NOMO-1 treated with DMSO at 0.1 percent for 48 hours (cell line): ENCODE measurements at regions not wholly inside any gene's neighbourhood (a gene's known extent, or its start where the extent isn't known, plus 50 kb on each side); places are given as distances from the start of the nearest gene placed in this dataset.
A peak's percentile ranks its signal among the peaks of the same experiment; 100 is the strongest.
"Not testable (repeated sequence)": the region's sequence is repeated elsewhere in the genome, so short reads cannot be mapped to it uniquely, and the experiment has no call there.

Source experiments
- DNase-seq: peaks from one replicate; lab custom pipeline; 2025; ENCODE audit not compliant: unreplicated experiment; lab: John Stamatoyannopoulos, UW

DNA sequence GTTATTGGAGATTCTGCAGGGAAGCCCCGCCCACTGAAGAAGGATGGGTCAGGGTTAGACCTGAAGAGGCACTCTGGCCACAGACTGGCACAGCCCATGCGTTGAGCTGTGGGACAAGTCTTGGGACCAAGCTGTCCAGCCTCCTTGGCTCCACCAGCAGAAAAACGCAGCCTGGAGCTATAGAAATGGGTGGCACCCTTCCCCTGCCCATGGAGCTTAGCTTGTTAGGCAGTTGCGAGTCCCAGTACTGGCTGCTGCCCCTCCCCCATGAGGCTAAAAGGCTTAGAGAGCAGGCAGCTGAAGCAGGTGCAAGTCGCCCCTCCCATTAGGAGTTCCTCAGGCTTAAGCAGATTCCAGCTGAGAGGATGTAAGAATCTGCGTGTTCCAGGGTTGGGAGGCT is 1124.0 kb upstream of the TMEM132C start:
- DNase-seq = no peak

DNA sequence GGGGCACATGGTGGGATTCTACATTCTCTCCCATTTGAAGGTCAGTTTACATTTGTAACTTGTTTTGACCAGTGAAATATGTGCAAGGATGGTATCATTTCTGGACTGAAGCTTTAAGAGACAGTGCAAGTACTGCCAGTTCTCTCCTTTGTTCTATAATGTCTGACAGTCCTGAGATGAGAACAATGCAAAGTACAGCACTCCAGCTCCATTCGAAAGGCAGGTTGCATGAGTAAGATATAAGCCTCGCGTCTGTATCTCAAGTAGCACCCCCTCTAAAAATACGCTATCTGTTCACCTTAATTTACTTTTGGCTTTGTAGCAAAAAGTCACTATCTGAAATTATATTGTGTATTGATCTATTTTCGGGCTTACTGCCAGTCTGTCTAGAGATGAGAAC is 1122.2 kb upstream of the TMEM132C start:
- DNase-seq = no peak

DNA sequence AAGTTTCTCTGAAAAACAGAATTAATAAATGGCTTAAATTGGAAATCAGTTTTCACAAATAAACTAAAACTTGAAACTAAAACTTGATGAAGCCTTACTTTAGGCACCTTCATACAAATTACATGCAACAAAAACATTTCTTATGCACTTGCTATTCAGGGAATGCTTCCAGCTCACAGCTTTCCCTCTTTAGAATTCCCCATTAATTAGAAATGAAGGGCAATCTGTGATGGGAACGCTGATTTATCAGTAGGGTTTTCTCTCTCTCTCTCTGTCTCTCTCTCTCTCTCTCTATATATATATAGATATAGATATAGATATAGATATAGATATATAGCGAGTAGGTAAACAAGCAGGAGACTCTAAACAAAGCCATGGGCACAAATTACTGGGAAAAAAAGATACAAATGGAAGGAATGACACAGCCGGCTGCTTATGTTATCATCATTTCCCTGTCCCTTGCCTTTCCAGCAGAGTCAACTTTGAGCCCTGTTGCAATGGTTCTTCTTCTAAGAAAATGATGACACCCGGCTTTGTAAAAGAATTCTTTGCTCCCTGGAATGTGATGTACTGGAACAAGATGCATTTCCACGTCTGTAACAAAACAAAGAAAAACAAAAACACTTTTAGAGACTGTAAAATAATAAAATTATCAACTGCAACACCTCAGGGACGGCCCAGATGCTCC is 1121.6 kb upstream of the TMEM132C start:
- no peak for DNase-seq

DNA sequence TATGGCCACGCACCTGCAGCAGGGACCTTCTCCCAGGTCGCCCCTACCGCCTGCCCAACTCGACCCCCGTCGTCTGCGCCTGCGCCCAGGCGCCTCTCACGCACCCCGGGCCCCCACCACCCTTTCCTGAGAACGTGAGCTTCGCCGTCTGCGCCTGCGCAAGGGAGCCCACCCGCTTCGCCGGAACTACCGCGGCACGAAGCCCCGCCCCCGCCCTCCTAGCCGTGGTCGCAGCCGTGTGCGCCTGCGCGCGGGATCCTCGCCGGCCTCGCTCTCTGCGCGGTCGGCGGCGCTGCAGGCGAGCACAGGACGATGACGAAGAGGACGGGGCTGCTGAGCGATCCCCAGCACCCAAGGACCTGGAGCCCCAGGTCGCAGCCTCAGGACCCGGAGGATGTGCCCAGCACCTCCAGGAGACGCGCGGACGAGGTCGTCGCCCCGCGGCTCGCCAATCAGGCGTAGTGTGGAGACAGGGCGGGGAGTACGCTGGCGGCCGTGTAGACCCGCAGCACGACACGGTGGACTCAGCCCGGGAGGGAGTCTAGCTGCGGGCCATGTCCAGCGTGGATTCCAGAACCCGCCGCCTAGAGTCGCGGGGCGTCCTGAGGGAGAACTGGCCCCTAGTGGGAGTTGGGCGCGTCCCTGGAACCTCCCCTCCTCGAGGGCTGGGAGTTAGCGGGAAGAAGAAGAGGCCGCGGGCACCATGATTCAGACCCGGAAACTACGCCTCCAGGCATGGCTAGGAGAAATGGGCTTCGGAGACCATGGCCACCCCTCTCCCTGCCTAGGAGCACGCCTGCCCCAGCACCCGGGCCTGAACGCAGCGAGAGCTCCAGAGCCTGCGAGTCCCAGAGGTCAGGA is 1120.8 kb upstream of the TMEM132C start:
- DNase-seq = no peak

DNA sequence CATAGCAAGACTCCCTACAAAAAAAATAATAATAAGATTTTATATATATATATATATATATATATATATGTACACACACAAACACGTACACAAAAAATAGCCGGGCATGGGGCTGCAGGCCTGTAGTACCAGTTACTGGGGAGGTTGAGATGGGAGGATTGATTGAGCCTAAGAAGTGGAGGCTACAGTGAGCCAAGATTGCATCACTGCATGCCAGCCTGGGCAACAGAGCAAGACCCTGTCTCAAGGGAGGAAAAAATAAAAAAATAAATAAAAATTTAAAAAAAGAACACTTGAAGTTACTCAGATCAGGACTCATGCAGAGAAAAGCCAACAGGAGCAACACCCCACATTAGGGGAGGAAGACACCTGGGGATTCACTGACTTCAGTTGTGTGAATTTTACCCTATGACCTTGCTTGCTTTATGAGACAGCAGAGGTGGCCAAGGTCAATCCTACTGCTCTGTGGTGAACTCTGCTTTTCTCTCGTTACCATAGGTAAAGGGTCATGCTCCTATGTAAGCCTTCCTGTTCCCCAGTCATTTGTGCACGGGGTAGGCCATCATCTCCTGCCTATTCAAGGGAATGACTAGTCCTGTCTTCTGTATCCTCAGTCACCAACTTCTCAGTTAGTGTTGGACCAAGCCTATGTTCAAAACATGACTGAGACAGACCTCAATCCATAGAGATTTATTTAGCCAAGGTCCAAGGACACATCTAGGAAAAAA is 1119.8 kb upstream of the TMEM132C start:
- DNase-seq = no peak

DNA sequence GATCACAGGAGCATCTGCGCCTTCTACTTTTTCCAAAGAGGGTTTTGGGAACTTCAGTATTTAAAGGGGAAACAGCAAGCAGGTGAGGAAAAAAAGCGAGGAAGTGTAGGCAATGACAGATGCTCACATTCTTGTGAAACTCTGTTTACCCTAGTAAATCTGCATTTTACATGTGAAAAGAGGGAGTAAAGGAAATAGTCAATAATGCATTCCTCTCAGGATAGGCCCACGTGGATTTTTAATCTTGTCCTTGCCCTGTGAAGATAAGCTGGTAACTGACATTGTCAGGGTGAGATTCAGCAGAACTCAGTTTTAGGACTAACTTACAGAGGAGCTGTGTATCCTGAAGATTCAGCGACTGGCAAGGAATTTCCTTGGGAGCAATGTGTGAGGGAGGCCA is 1119.2 kb upstream of the TMEM132C start:
- no peak for DNase-seq

DNA sequence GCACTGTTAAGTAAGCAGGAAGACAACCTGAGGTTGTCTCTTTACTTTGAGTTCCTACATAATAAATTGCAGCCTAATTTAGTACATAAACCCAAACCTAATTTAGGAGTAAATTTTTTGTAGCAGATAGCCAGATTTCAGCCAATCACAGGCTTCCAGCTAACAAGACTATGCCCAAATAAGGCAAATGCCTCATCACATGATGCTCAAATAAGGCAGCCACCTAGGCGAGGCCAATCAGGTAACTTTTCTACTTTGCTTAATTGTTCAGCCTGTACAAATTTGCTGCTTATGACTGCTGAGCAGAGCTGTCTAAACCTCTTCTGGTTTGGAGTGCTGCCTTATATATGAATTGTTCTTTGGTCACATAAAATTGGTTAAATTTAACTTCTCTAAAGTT is 1118.7 kb upstream of the TMEM132C start:
- DNase-seq = no peak

DNA sequence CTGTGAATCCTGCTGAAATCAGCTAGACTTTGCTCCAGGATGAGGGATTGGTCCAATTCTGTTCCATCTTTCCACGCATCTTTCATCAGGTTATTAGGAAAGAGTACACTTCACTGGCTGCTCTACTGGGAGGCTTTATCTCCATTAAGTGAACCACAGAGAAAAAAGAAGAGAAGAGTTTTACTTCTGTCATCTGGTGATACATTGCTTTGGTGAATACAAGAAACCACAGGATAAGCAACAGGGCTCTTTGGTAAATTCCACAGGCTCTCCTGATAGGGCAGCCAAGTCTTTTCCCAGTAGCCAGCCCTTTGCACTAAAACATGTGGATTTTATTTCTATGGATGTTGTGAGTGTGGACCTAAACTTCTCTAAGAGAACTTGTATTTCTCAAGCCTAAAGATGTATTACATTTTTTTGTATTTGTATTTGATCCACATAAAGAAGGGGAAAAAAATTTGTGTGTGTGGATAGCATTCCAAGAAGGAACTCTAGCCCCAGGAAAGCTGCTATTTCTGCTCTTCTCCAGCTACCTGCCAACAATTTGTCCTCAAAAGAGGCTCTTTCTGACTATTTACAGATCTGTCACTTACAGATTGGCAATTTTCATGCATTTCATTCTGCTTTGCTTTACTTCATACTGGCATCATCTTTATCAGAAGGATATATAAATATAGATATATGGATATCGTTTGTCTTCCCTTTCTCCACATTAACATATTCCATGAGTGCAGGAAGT is 1117.6 kb upstream of the TMEM132C start:
- no peak for DNase-seq

DNA sequence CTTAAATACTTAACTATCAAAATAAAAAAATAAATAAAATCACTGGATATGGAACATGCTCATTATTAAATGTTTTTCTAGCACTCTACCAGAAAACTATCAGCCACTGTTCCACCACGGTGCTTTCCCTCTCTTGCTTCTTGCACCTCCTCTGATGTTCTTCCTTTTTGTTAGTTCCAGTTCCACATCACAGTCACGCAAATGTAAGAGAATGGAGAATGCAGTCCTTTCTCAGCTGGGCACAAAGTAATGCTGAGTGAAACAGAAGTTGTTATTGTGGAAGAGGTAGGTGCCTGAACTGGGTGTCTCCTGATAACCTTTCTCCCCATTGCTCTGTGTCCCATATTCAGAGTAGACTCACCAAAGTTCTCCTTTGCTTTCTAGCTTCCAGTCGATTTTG is 1116.9 kb upstream of the TMEM132C start:
- DNase-seq = peak; percentile 0

DNA sequence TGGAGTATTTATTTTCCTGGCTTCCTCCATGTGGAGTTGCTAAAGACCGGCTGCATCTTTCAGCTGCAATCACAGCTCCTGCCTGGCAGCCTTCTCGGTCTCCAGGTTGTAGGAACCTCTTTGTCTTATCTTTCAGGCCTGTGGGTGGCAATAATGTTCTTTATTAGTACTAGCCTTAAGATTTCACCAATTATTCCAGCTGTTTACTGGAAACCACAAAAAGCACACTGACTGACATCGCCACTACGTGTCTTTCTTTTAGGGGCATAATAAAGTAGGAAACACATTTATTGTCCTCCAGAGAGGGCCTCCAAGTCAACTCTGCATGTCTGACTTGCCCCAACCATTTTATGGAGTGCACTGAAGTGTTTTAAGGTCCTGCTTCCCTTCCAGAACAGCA is 1116.5 kb upstream of the TMEM132C start:
- no peak for DNase-seq

DNA sequence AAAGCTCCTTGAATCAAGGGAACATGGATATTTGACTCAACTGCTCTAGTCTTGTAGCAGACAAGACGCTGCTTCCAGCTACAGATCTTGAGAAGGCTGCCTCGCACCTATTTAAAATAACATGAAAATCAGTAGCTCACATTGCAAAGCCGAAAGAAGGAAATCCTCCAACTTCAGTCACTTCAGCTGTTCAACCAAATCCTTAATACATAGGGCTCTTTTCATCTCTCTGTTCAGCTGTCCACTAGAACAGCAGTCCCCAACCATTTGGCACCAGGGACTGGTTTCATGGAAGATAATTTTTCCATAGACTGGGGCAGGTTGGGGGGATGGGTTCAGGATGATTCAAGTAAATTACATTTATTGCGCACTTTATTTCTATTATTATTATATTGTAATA is 1116.0 kb upstream of the TMEM132C start:
- no peak for DNase-seq

DNA sequence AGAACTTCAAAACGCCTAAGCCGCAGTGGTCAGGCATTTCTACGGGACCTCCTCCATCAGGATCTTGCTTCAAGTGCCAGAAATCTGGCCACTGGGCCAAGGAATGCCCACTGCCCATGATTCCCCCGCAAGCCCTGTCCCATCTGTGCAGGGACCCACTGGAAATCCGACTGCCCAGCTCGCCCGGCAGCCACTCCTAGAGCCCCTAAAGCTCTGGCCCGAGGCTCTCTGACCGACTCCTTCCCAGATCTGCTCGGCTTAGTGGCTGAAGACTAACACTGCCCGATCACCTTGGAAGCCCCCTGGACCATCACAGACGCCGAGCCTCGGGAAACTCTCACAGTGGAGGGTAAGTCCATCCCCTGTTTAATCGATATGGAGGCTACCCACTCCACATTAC is 1113.0 kb upstream of the TMEM132C start:
- DNase-seq = no peak

DNA sequence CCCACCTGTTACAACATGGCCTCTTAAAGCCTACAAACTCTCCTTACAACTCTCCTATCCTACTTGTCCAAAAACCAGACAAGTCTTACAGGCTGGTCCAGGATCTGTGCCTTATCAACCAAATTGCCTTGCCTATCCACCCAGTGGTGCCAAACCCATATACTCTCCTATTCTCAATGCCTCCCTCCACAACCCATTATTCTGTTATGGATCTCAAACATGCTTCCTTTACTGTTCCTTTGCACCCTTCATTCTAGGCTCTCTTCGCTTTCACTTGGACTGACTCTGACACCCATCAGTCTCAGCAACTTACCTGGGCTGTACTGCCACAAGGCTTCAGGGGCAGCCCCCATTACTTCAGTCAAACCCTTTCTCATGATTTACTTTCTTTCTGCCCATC is 1112.1 kb upstream of the TMEM132C start:
- not testable (repeated sequence) for DNase-seq

DNA sequence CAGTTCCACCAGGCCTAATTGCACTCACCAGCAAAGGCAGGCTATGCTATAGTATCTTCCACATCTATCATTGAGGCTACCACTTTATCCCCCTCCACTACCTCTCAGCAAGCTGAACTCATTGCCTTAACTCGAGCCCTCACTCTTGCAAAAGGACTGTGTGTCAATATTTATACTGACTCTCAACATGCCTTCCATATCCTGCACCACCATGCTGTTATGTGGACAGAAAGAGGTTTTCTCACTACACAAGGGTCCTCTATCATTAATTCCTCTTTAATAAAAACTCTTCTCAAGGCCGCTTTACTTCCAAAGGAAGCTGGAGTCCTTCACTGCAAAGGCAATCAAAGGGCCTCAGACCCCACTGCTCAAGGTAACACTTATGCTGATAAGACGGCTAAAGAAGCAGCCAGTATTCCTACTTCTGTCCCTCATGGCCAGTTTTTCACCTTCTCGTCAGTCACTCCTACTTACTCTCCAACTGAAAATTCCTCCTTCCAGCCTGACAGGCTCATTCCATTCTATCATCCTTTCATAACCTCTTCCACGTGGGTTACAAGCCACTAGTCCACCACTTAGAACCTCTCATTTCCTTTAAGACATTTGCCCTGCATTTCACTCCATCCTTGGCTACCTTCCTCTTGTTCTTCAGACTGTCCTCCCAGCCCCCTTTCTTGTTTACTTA is 1110.9 kb upstream of the TMEM132C start:
- DNase-seq = not testable (repeated sequence)

DNA sequence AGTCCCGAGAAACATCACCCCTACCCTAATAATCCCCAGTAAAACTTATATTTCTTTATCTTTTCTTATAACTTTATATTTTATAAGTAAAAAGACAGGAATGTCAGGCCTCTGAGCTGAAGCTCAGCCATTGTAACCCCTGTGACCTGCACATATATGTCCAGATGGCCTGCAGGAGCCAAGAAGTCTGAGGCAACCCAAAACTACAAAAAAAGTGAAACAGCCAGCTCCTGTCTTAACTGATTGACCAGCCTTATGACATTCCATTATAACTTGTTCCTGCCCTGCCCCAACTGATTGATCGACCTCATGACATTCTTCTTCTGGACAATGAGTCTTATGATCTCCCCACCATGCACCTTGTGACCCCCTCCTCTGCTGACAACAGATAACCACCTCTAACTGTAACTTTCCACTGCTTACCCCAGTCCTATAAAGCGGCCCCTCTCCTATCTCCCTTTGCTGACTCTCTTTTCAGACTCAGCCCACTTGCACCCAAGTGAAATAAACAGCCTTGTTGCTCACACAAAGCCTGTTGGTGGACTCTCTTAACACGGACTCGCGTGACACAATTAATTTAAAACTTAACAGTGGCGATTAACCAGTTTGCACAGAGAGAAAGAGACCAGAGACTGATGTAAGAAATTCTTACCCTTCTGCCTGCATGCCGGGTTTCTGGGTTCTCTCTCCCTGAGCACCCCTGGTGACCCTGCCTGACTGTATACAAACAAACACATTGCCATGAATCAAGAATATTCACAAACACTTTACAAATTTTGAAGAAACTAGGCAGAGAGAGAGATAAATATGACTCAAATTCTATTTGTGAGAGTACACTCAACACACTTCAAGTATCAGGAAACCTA is 1109.2 kb upstream of the TMEM132C start:
- not testable (repeated sequence) for DNase-seq

DNA sequence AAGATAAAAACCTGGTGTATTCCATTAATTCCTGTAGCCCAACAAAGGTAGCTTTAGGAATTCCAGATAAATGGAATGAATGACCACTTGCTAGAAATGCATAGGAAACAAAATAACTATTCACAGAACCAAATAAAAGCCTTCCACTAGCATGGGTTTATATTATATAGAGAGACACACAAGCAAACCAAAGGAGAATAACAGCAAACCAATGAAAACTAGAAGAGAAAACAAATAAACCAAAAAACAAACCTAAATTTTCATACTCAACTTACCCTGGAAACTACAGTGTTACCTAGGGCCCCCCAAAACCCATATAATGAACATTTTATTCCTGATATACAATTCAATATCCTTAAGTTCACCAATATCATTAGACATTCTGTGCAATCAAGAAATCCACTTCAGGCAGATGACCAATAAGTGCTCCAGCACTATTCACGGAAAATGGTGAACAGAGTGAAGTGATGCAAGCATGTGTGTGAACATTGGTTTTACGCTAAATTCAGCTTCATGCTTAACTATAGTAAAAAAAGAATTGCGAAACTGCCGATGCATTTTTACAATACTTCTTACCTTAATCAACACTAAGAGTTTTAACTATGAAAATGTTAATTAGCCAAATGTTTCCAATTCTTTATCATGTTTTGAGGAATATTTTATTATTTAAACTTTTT is 1108.4 kb upstream of the TMEM132C start:
- no peak for DNase-seq

DNA sequence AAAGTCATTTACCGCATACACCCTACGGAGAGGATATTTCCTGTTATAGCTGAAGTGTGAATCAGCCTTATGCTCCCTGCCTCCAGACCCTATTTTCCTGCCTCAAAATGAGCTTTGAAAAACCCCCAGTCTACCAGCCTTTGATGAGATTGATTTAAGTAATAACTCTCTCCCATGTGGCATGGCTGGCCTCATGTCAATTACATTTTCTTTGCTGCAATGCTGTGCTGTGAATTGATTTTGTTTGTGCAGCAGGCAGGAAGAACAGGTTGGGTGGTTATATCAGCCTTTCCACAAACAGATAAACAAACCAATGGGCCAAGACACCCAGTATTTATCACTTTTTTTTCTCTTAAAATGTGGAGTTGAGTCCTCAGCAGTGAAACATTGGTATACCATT is 1105.5 kb upstream of the TMEM132C start:
- no peak for DNase-seq

DNA sequence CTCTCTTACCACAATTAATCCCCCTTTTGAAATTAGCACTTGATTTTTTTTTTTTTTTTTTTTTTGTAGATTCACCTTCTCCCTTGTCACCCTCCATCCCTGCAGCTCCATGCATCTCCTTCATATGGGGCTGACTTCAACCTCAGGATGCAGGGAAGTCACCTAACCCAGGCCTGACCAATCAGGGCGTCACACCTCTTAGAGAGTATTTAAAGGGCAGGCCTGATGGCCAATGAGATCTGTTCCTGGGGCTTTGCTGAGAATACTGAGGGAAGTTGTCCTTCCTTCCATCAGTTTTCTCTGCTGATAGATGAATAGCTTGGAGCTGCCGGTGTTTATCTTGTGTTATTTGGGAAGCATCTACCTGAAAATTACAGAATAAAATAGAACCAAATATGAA is 1104.7 kb upstream of the TMEM132C start:
- no peak for DNase-seq

DNA sequence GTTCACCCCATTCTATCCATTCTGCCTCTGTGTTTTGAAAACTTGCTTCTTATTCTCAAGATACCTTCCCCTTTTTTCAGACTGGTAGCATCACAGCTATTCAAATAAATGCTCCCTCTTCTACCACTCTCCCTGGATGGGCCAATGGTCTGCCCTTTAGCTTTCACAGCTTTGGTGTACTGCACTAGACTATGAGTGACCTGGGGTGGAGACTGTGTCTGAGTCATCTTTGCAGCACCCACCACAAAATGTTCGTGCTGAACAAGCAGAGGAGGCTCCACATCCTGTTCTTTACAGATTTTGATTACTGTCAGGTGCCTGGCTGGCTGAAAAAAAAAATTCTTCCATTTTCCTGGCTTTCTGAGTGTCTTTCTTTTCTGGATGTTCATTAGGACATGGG is 1104.1 kb upstream of the TMEM132C start:
- DNase-seq = no peak
